DMS53 treated with DMSO at 0.1 percent for 48 hours (cell line): ENCODE measurements at regions not wholly inside any gene's neighbourhood (a gene's known extent, or its start where the extent isn't known, plus 50 kb on each side); places are given as distances from the start of the nearest gene placed in this dataset.

Experiments used
- DNase-seq: peaks from one replicate; lab custom pipeline; 2025; ENCODE audit not compliant: unreplicated experiment; lab: John Stamatoyannopoulos, UW

DNA sequence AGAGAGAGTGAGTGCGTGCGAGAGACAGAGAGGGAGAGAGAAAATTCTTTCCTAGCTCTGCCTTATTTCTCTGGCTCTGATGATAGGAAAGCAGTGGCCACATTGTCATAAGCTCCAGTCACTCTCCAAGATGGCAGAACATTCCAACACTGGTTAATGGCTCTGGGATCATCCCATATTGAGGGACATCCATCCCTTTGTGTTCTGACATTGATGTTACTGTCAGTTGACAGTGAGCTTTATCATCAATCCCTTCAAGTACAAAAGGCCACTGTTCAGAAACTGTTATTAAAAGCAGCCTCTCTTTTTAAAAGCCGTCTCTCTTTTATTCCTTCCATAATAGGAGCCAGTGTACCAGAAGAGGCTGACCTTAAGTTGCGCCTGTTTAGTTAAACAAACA, 1084.9 kb upstream of the RBFOX1 start:
- DNase-seq: no peak

DNA sequence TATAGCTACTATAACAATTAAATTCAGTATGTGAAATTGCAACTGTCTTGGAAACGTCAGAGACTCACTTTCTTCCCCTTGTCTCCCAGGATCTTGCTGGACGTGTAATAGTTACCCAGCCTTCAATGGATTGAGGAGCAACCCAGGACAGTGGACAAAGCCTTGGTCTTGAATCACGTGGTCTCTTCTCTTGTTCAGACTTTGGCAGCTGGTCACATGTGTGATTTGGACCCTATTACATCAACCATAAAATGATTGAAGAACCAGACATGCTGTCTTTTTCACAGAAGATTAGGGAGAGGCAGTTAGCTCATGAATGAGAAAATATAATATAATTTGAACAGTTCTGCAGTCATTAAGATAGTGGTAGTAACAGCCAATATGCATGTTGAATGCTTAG, 1085.5 kb upstream of the RBFOX1 start:
- no peak for DNase-seq

DNA sequence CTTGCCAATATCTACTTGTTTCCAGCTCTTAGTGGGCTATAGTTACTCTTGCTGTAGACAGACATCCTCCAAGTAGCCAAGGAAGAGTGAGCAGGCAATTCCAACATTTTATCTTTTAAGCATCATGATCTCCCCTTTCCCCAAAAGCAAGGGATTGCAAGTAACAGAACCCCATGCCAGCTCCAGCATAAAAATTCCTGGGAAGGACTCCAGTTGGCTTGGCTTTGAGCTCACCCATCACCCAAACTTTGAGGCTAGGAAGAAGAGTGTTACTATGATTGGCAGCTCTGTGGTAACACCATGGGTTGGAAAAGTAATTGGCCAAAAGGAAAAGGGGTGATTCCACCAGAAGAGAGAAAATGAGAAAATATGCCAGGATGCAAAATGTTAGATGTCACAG, 1086.4 kb upstream of the RBFOX1 start:
- DNase-seq: no peak

DNA sequence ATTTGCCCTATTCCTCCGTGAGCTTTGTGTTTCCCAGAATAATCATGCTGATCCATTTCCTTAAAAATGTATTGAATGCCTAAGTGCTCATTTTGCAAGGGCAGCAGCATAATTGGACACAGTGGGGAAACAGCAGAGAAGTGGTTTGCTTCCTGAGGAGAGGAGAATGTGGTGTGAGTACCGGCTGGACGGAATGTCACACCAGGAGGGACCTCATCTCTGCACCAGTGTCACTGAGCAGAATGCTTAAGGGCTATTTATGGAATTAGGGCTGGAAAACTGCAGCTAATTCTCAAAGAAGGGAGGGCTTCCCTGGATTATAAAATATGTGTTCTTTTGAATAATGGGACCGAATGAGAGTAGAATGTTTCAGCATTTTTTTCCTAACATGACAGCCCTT, 1100.6 kb upstream of the RBFOX1 start:
- DNase-seq: no peak

DNA sequence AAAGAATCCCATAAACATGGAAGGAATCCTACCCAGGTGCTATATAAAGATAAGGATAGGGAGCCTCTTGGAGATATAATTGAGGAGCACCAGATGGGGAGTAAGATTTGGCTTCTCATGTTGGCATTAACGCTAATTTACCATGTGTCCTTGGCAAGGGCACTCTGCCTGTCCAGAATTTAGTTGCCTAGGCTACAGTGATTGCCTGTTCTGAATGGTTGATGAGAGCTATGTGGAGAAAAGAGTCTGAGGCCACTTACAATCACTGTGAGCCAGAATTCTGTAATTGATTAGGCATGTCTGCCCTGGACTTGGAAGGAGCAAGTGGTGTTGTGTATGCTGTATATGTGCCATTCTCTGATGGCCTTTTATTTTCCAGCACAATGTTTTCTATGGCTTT, 1101.2 kb upstream of the RBFOX1 start:
- no peak for DNase-seq

DNA sequence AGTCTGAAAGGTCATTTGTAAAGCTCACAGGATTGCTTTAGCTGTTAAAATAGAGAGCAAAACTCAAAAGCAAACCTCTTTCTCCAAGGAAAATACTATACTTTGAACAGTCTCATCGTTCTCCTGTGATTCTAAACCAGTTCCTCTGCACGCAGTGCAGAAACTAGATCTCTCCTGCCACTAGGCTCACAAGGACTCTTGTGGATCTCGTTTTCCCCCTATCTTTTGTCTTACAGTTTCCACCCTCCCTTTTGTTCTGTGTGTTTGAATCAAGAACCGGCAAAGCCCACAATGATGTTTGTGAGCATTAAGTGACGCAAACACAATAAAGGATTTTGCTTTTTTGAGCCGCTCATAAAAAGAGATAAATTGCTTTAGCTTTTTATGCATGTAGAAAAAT, 1103.5 kb upstream of the RBFOX1 start:
- no peak for DNase-seq

DNA sequence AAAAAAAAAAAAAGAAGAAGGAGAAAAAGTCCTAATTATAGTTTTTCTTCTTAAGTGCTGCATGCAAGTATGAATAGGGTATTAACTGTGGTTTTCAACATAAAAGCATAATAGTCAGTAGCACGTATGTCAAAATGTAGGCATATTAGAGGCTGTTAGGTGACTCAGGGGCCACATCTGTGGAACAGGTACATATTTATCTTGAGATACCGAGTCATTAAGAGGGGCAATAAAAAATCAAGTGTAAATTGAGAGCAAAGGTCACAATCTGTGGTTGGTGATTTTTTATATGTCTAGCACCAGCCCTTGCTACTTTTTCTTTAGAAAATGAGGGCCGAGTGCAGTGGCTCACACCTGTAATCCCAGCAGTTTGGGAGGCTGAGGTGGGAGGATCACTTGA, 1113.8 kb upstream of the RBFOX1 start:
- DNase-seq: no peak

DNA sequence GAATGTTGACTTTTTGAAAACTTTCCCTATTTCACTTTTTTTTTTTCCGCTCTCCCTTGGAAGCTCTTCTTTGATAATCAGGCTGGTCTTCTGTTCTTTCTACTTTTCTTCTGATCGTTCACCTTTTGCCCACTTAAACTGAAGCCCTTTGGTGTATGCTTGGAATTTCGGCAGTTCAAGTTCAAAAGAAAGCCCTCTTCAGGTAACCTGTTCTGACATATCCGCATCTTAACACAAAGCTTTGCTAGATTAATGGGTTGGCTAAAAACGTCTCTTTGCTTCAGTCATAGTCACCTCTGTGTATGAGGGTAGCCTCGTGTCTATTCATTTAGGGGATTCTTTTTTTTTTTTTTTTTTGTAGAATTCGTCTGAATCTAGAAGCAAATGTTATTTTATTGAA, 1115.8 kb upstream of the RBFOX1 start:
- DNase-seq: no peak

DNA sequence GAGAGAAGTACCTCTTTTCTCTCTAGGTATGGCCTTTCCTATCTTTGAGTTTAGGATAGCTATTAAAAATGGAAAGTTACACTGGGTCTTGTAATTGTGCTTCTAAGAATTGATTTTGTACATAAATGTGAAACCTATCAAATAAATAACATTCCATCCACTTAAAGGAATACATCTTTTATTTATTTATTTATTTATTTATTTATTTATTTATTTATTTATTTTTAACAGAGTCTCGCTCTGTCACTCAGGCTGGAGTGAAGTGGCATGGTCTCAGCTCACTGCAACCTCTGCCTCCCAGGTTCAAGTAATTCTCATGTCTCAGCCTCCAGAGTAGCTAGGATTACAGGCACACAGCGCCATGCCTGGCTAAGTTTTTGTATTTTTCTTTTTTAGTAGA, 1114.0 kb upstream of the EEF2KMT start:
- DNase-seq: no peak

DNA sequence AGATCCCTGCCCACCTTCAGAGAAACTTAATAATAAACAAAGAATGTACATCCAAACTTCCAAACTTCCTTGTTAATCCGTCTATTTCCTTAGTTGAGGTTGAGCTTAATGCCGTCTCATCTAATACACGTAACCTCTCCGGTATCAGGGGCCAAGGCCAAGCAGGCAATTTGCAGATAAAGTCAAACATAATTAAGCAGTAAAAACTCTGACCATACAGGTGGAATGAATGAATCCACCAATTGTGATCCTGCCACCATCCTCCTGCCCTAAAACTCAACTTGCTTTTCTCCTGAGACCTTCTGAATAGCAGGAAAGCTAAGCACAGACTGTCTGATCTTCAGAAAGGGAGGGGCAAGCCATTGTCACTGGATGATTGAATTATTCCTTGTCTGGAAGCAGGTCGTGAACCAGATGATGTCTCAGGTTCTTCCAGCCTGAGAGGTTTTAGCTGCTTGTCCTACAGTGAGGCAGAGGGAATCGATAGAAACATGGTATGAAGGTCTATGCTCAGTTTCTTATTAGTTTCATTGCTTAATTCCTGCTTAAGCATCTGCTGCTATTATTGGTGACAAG, 1111.8 kb upstream of the EEF2KMT start:
- no peak for DNase-seq

DNA sequence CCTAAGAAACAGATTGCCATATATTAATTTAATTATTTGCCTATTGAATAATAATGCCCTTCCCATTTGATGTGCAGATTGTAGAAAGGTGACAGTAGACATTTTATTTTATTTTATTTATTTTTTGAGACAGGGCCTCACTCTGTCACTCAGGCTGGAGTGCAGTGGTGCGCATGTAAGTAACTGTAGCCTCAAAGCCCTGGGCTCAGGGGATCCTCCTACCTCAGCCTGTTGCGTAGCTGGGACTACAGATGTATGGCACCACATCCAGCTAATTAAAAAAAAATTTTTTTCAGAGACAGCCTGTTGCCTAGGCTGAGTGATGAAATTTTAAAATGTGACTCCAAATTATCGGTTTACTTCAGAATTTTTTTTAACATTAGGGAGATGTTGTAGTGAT, 1110.0 kb upstream of the EEF2KMT start:
- no peak for DNase-seq

DNA sequence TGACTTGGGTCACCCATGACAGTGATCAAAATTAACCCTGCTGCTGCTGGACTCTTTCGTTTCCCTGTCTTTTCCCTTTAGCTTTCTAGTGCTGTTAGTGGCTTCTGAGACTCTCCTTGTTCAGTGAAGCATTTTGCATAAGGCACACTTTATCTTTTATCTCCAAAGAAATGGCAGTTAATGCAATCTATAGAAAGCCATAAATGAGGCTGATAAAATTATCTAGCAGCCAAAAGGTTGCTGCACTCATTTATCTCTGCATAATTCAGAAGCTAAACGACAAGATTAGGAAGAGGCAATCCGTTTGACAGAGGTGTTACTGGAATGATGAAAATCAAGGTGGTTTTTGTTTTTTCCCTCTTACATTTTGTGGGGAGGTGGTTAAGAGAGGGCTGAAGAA, 1109.5 kb upstream of the EEF2KMT start:
- no peak for DNase-seq

DNA sequence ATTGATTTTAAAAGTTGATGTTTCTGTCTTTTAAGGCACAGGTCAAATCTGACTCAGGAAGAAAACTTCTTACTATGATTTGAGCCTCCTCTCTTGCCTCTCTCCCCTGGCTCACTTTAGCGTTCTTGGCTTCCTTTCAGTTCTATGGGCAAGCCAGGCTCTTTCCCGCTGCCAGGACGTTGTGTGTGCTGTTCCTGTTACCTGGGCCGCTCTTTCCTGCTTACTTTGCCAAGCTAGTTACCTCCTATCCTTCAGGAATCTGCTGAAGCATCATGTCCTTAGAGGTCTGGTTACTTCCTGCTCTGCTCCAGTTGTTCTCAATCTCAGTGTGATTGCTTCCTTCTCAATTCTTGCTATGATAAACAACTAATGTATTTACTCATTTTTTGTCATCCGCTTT, 1108.5 kb upstream of the EEF2KMT start:
- DNase-seq: no peak

DNA sequence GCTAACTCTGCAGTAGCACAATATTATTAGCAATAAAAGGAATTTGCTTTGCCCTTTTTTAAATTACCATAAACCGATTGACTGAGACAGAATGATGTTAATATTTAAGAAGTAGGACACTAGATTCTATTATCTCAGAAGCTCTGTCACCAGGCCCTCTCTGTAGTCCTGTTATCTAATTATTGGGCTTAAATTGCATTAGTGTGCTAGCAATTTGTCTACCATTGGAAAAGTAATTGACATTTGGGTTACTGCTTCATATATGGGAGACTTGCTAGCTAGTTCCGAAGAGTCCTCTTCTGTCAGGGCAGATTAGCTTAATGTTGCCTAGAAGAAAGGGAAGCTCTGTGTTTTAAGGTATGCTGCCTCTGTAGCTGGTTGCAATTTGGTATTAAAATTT, 1107.3 kb upstream of the EEF2KMT start:
- no peak for DNase-seq

DNA sequence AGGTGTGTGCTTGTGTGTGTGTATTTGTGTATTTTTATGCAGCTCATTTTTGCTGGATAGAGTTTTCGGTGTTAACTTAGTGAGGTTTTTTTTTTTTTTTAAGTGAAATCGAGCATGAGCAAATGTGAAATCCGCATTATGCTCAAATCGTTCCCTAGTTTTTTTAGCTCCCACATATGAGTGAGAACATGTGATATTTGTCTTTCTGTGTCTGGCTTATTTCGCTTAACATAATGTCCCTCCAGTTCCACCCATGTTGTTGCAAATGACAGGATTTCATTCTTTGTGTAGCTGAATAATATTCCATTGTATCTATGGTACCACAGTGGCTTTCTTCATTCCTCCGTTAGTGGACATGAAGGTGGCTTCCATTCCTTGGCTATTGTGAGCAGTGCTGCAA, 1103.3 kb upstream of the EEF2KMT start:
- no peak for DNase-seq

DNA sequence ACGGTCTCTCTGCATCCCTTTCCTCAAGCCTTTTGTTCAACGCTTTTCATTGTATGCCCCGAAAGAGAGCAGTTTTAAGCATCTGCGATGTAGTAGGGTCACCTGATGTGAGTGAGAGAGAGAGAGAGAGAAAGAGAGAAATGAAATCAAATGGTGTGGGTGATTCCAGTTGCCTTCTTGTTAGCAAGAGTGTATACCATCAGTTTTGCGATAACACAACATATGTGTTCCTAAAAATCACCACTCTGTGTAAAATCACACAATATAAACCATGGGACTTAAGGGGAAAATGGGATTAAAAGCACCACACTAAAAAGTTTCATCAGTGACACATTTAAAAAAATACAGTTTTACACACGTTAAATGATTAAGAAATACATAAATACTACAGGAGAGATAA, 1102.7 kb upstream of the EEF2KMT start:
- DNase-seq: no peak

DNA sequence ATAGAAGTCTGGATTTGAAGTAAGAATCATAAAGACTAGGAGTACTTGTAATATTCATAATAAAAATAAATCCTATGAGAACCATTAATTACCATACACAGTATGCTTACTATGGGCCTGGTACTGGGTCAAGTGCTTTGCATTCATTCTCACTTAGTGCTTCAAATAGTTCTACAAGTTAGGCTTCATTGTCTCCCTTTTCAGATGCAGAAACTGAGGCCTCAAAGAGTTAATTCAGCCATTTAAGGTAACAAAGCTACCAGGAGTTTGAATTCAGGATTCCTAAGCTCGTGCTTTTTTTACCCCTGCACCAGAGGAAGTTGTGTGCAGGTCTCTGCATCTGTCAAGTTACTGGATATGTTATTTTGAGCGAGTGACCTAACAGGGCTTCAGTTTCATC, 1098.4 kb upstream of the EEF2KMT start:
- no peak for DNase-seq

DNA sequence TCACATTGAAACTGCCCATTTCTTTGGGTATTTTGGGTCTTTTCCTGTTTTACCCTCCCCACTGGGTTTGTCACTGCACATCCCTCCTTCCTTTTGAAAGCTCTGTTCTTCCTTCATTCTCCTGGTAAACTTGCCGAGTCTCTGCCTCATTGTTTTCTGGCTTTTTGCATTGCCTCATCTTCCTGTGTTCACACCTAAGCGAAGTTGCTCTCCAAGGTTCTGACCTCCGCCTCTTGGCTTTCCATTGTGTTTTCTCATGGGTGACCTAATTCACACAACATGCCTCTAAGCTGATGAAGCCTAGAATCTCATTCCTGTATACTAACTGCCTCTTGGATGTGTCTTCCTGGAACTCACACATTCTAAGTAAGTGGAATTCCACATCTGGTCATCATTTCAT, 1096.1 kb upstream of the EEF2KMT start:
- DNase-seq: no peak

DNA sequence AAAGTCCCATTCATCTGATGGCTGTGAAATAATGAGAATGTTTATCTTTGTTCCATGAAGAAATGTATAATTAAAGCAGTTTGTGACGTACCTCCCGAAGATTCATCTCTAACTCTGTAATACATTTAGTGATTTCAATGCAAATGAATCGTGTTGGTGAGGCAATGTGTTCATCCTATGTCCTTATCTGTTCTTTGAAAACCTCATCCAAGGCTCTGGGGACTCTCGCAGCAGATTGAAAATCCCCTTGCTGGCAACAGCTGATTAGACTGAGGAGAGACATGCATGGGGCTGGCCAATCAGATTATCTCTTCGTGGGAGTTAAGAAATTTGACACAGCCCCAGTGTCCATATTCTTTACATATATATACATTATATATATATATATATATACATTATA, 1095.4 kb upstream of the EEF2KMT start:
- DNase-seq: no peak

DNA sequence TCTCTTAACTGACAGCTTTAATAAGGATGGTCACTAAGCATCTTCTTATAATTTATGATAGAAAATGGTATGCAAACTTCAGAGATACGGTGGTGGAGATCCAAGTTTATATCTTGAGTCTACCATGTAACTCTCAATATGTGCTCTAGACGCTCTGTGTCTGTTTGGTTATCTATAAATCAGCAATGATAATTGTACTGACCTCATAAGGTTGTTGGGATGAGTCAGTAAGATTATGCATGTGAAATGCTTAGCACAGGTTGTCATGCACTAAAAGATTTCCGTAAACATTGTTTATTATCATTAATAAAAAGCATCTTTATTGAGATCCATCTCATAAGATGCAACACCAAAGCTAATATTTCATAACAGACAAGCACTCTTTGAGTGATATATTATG, 1094.9 kb upstream of the EEF2KMT start:
- DNase-seq: no peak

DNA sequence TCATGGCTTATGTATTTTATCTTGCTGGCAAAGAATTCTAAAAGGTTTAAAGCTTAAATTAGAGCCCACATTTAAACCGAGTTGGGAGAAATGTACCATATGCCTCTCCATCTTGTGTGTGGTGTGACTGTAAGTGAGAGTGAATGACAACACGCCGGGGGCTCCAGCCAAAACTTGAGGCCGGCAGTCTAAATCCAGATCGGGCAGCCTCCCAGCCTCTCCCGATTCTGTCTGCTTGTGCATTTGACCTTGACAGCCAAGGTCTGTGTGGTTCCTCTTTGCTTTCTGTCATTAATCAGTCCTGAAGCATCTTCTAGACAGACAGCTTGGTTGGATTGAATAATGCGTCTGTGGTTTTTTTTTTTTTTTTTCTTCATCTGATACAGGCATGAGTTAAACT, 1093.2 kb upstream of the EEF2KMT start:
- DNase-seq: no peak

DNA sequence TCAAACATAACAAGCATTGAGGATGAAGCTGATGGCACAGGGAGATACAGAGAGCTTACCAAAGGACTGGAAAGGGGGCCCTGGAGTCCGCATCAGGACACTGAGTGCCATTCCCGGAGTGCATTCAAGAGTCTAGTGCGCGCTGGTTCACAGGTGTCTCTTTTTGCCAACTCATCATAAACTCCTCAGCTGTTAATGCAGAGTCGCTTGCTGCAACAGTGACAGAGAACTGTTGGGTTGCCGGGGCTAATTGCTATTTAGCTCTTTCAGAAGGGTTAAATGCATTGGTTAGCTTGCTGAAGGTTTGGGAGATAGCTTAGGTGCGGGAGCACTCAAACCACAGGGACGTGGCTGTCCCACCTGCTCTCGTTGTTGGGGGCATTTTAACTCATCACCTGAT, 1091.6 kb upstream of the EEF2KMT start:
- DNase-seq: no peak

DNA sequence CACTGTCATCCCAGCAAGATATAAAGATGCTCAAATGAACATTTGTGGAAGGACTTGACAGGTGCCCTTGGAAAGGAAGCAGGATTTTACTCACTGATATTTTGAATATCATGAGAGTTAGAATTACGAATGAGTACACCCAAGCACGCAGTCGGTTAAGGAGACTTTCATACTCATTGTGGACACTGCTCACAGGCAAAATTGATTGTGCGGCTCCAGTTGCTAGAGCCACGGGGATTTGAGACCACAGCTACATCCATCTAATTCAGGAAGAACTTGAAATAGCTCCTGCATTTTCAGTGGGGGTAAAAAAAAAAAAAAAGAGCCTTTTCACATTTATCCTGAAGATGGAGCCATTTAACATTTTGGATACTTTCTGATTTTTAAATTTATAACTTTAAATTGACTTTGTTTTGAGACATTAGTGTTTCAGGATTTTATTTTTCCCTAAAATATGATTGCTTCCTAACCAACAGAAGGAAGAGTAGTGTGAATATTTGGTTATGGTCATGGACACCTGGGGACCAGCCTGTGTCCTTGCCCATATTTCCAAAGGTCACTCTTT, 1080.1 kb upstream of the EEF2KMT start:
- no peak for DNase-seq

DNA sequence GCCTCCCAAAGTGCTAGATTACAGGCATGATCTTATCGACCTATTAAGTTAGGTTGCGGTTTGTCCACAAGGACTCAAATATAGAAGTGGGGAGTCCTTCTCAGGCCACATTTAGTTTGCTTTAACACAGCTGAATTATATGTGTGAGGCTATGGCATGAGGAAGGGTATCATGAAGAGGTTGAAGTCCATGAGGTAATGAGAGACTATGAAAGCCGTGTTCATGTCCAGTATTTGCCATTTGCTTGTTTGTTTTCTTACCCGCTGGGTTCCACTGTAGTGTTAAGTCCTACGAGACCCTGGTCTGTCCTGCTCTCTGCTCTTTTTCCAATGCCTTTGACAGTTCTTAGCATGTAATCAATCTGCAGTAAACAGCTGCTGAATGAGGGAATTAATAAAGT, 1072.4 kb upstream of the EEF2KMT start:
- no peak for DNase-seq
